ENCODE measurements at regions not wholly inside any gene's neighbourhood (a gene's known extent, or its start where the extent isn't known, plus 50 kb on each side); places are given as distances from the start of the nearest gene placed in this dataset.

DNA sequence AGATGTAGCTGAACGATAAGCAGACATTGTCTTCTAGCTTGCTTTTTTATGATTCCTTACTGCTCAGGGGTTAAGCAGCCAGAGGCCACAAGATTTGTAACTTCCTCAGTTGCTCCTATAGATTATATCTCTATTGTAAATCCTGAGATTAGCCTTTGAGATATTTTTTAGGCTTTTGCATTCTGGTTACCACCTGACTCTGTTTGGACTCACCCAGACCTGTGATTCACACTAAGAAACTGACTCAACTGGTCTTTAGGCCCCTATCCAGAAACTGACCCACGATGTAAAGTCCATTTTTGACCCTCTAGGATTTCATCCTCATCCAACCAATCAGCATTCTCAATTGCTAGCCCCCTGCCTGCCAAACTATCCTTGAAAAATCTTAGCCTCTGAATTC is 194.4 kb downstream of the RASSF9 start:
- DNase-seq (ENCODE audit: low spot score in 2 of 2): no peak
- no peaks in the 10 kb centered on the region for H3K9me3 ChIP-seq
- H3K27ac ChIP-seq: no peak overlapping the region
- WGBS: 71% methylated on average over 2 of the region's 2 CpGs
- H3K36me3 ChIP-seq: no peaks in the 10 kb centered on the region
- TF ChIP-seq EP300 (IDR thresholded peaks at IDR 0.05): no peak
- TF ChIP-seq POLR2AphosphoS5 (IDR thresholded peaks at IDR 0.05): no peak
- TF ChIP-seq, protein P1, sequence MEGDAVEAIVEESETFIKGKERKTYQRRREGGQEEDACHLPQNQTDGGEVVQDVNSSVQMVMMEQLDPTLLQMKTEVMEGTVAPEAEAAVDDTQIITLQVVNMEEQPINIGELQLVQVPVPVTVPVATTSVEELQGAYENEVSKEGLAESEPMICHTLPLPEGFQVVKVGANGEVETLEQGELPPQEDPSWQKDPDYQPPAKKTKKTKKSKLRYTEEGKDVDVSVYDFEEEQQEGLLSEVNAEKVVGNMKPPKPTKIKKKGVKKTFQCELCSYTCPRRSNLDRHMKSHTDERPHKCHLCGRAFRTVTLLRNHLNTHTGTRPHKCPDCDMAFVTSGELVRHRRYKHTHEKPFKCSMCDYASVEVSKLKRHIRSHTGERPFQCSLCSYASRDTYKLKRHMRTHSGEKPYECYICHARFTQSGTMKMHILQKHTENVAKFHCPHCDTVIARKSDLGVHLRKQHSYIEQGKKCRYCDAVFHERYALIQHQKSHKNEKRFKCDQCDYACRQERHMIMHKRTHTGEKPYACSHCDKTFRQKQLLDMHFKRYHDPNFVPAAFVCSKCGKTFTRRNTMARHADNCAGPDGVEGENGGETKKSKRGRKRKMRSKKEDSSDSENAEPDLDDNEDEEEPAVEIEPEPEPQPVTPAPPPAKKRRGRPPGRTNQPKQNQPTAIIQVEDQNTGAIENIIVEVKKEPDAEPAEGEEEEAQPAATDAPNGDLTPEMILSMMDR (IDR thresholded peaks at IDR 0.05): no peak
- no peak for TF ChIP-seq POLR2A (IDR thresholded peaks at IDR 0.05)
- H3K27me3 ChIP-seq: no peaks in the 10 kb centered on the region
- no peak overlapping the region for H3K4me3 ChIP-seq
- H3K4me1 ChIP-seq: no peaks in the 10 kb centered on the region

DNA sequence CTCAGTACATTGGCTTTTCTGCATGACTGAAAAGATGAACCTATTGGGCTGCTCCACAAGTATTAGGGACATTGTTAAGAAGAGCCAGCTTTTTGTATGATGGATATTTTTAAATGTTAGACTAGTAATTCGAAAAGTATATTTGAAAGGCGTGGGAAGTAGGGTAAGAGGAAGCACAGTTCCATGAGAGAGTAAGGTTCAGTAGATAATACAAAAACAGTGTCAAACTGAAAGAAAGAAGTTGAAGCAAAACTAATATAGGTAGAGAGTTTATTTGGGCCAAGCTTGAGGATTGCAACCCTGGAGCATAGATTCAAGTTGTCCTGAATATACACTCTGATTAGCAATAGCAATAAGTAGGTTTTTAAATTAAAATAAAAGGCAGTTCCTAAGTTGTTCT is 193.9 kb downstream of the RASSF9 start:
- no peaks in the 10 kb centered on the region for H3K4me1 ChIP-seq
- TF ChIP-seq POLR2A (IDR thresholded peaks at IDR 0.05): no peak
- TF ChIP-seq POLR2AphosphoS5 (IDR thresholded peaks at IDR 0.05): no peak
- TF ChIP-seq EP300 (IDR thresholded peaks at IDR 0.05): no peak
- TF ChIP-seq, protein P1 (IDR thresholded peaks at IDR 0.05): no peak
- 98% methylated on average over 2 of the region's 2 CpGs for WGBS
- no peaks in the 10 kb centered on the region for H3K9me3 ChIP-seq
- H3K27ac ChIP-seq: no peak overlapping the region
- no peak overlapping the region for H3K4me3 ChIP-seq
- DNase-seq (ENCODE audit: low spot score in 2 of 2): no peak
- no peaks in the 10 kb centered on the region for H3K27me3 ChIP-seq
- H3K36me3 ChIP-seq: no peaks in the 10 kb centered on the region

DNA sequence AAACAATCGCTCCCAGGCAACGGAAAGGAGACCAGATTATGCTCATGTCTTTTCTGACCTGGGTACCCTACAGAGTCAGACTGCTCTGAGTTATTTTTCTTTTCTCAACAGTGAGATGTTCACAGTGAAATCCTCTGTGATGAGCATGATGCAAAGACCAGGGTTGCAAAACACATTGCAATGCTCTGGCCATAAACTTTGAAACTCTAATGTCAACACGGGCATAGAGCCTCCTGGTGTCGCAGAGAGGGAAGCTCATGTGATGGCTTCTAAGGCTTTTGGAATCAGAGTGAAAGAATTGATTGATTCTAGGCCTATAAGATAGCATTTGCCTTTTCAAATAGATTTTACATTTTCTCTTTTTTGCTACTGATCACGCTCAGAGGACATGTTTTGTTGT is 193.4 kb downstream of the RASSF9 start:
- DNase-seq (ENCODE audit: low spot score in 2 of 2): no peak
- H3K4me1 ChIP-seq: no peaks in the 10 kb centered on the region
- no peaks in the 10 kb centered on the region for H3K27me3 ChIP-seq
- no peaks in the 10 kb centered on the region for H3K9me3 ChIP-seq
- TF ChIP-seq, protein P1 (IDR thresholded peaks at IDR 0.05): no peak
- no peak for TF ChIP-seq POLR2A (IDR thresholded peaks at IDR 0.05)
- TF ChIP-seq POLR2AphosphoS5 (IDR thresholded peaks at IDR 0.05): no peak
- TF ChIP-seq EP300 (IDR thresholded peaks at IDR 0.05): no peak
- no peak overlapping the region for H3K4me3 ChIP-seq
- WGBS: 74% methylated on average over 5 of the region's 5 CpGs
- no peaks in the 10 kb centered on the region for H3K36me3 ChIP-seq
- no peak overlapping the region for H3K27ac ChIP-seq

DNA sequence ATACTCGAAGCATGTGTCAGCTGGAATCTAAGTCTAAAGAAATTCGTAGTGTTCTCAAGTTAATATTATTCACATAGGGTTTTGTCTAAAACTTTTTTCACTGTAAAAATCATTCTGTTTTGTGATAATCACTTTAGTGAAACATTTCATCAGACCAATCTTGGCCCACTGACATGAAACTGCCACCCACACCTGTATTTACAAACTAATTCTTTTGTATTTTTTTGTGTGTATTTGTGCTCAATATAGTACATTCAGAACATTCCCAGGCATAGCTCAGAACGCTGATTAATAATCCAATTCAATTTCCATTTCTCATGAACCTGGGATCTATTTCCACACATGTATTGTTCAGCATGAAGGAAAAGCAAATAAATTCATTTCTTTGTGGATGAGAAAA is 191.7 kb downstream of the RASSF9 start:
- H3K4me3 ChIP-seq: no peak overlapping the region
- no peaks in the 10 kb centered on the region for H3K4me1 ChIP-seq
- H3K27ac ChIP-seq: no peak overlapping the region
- no peaks in the 10 kb centered on the region for H3K9me3 ChIP-seq
- no peaks in the 10 kb centered on the region for H3K27me3 ChIP-seq
- DNase-seq (ENCODE audit: low spot score in 2 of 2): no peak
- 72% methylated on average over 3 of the region's 3 CpGs for WGBS
- no peaks in the 10 kb centered on the region for H3K36me3 ChIP-seq
- TF ChIP-seq POLR2A (IDR thresholded peaks at IDR 0.05): no peak
- TF ChIP-seq EP300 (IDR thresholded peaks at IDR 0.05): no peak
- TF ChIP-seq, protein P1 (IDR thresholded peaks at IDR 0.05): no peak
- TF ChIP-seq POLR2AphosphoS5 (IDR thresholded peaks at IDR 0.05): no peak

DNA sequence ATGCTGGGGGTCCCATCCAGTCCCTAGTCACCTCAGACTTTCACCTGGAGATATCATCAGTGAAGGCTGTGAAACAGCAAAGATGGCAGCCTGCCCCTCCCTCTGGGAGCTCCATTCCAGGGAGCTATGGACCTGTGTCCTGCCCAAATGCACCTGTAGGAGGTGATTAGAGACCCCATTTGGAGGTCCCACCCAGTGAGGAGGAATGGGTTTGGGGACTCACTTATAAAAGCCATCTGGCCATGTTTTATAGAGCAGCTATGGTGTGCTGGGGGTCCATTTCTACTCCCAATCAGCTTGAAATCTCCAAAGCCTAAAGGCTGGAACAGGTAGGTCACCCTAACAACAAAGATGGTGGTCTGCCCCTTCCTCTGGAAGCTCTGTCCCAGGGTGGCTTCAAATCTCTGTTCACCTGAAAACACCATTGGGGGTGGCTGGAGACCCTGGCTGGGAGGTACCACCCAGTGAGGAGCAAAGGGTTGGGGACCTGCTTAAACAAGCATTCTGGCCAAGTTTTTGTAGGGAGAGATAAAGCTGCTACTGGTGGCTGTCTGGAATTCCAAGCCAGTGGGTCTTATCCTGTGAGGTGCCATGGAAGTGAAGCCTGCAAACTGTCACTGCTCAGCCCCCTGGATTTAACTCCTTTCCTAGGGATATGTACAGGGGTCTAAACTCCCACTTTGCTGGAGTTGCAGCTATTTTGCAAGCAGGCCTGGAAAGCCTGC is 182.3 kb downstream of the RASSF9 start:
- no peak overlapping the region for H3K27ac ChIP-seq
- H3K4me1 ChIP-seq: no peaks in the 10 kb centered on the region
- no peak overlapping the region for H3K4me3 ChIP-seq
- no peak for DNase-seq (ENCODE audit: low spot score in 2 of 2)
- no peaks in the 10 kb centered on the region for H3K9me3 ChIP-seq
- no peaks in the 10 kb centered on the region for H3K36me3 ChIP-seq
- no peaks in the 10 kb centered on the region for H3K27me3 ChIP-seq
- TF ChIP-seq, protein P1 (IDR thresholded peaks at IDR 0.05): no peak
- TF ChIP-seq POLR2AphosphoS5 (IDR thresholded peaks at IDR 0.05) (no peak), POLR2A (IDR thresholded peaks at IDR 0.05) (no peak), EP300 (IDR thresholded peaks at IDR 0.05) (no peak)

Measured in suprapubic skin (tissue), 4 donors.